GM13976 (cell line): ENCODE measurements at regions not wholly inside any gene's neighbourhood (a gene's known extent, or its start where the extent isn't known, plus 50 kb on each side); places are given as distances from the start of the nearest gene placed in this dataset.
A peak's percentile ranks its signal among the peaks of the same experiment; 100 is the strongest.

Source experiments
- DNase-seq: peaks from one replicate; pipeline ENCODE4 v3.0.0; 2012; ENCODE audit warnings: low spot score
- in situ Hi-C: fragments of 300-500 bp; cut with MboI; formaldehyde crosslinking; loops from one replicate; pipeline ENCODE4 v1.12.0; 2022; ENCODE audit warnings: low sequenced_read_pairs, mixed read lengths, inconsistent platforms; ENCODE audit not compliant: unreplicated experiment
- TF ChIP-seq, protein P1 (sequence below): IDR thresholded peaks from 2 replicates; pipeline ENCODE4 v1.5.1; 2012; ENCODE audit warnings: borderline replicate concordance, mild to moderate bottlenecking; ENCODE audit not compliant: insufficient read depth; ENCODE audit errors: extremely low read depth, missing control alignments, control extremely low read depth

DNA sequence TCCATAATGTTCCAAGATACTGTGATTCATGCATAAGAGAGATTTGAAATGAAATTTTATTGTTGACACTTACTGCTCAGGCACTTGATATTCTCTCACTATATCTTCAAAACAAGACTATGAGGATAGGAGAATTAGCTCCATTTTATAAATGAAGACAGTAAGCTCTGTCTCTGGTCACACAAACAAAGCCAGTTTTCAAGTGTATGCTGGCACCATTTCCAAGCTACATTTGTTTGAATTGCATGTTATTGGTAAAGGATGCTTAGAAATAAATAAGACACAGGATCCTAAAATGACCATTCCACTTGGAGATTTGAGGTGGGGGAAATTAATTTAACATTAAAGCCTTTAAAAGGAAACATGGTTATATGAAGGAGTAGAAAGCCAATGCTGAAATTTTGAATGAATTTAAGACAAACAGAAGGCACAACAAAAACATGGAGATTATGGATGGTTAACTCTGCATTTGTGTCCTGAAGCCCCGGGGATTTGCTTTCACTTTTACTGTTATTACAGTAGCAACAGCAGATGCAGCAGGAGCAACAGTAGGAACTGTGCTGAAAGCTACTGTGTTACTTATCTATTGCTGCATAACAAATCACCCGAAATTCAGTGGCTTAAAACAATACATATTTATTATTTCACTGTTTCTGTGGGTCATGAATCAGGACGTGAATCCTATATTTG, 79.7 kb upstream of the ASTN2 start:
- in situ Hi-C loops = no loop called here
- TF ChIP-seq, protein P1, sequence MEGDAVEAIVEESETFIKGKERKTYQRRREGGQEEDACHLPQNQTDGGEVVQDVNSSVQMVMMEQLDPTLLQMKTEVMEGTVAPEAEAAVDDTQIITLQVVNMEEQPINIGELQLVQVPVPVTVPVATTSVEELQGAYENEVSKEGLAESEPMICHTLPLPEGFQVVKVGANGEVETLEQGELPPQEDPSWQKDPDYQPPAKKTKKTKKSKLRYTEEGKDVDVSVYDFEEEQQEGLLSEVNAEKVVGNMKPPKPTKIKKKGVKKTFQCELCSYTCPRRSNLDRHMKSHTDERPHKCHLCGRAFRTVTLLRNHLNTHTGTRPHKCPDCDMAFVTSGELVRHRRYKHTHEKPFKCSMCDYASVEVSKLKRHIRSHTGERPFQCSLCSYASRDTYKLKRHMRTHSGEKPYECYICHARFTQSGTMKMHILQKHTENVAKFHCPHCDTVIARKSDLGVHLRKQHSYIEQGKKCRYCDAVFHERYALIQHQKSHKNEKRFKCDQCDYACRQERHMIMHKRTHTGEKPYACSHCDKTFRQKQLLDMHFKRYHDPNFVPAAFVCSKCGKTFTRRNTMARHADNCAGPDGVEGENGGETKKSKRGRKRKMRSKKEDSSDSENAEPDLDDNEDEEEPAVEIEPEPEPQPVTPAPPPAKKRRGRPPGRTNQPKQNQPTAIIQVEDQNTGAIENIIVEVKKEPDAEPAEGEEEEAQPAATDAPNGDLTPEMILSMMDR = no peak
- DNase-seq = no peak

DNA sequence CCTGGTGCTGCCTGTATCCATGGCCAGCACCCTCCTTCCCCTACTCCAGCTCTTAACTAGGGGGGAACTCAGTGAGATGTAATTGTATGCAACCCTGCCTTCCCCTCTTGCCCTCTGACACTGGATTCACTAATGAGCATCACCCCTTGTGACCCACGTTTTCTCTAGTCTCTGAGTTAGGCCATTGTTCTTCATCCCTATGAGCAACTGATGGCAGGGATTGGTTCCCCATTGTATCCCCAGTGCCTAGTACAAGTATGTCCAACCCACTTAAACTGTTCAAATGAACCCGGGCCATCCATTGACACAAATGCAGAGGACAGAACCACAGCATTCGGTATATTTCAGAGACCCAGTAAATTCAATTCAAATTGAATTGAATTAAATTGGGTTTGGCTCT, 77.6 kb upstream of the ASTN2 start:
- DNase-seq = no peak
- in situ Hi-C loops = no loop called here
- TF ChIP-seq, protein P1 = no peak

DNA sequence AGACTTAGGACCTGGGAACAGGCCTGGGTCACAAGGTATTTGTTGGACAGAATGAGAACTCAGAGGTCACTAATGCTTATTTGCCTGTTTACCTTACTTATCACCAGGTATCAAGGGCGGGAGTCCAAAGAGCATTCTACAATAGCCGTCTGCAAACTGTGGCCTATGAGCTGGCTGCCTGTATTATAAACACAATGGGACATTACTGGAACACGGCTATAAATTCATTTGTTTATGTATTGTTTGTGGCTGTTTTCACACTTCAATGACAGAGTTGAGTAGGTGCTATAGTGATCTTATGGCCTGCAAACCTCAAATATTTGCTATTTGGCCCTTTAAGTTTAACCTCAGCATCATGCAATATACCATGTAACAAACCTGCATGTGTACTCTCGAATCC, 76.6 kb upstream of the ASTN2 start:
- no peak for DNase-seq
- TF ChIP-seq, protein P1 = no peak
- in situ Hi-C loops = no loop called here

DNA sequence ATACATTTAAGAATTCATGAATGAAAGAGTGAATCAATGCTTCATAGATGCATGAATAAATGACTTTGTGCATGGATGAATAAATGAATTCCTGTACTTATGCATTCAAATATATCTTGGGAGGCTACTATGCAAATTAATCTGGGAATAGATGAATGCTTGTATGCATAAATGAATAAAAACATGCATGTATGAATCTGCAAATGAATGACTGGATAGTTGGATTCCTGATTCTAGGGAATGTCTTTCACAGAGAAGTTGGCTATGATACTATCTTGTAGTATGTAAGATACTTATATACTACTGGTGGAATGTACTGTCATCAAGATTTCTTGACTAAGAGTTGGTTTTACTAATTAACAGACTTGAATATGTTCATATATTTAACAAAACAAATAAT, 75.3 kb upstream of the ASTN2 start:
- in situ Hi-C loops = no loop called here
- no peak for DNase-seq
- TF ChIP-seq, protein P1 = no peak

DNA sequence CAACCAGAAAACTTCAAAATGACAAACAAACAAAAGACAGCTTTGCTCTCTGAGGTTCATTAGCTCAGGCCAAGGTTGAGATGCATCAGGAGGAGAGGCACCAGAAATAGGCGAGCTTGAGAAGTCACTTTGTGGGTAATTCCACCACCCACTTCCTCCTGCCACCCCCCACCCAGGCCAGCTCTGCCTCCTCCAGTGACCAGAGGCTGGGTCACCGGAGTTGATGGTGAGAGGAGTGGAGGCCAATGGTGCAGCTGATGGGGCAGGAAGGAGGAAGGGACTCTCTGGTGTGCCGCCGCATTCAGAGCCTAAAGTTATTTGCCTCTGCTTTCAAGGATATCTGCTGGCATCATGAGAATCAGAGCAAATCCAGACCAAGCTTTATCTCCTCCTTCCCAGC, 73.8 kb upstream of the ASTN2 start:
- TF ChIP-seq, protein P1 = no peak
- in situ Hi-C loops = no loop called here
- no peak for DNase-seq

DNA sequence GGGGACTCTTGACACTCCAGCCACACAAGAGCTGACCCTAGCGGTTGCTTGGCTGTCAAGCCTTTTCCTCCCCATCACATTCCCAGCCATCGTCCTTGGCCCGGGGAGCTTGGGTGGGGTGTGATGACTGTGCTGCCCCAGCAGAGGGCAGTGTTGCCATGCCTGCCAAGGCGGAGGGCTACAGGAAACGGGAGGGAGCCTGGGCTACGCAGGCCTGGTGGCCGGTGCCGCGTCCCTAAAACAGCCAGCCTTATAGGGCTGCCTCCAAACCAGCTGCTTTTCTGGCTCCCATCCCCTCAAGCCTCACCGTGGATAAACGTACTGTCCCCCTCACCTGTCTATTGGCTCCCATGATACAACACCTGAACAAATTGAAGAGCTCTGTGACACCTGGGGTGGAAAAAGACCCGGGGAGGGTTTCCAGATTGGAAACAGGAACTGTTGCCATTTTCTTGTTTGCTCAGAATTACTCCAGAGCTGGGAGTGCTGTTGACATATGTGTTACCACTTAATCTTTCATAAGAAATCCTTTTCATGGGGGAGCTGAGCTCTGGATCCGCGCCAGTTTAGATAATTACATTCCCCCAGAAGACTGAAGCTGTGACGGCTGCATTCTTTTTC, 72.8 kb upstream of the ASTN2 start:
- TF ChIP-seq, protein P1 = peak; percentile 96
- DNase-seq = peak; percentile 64
- in situ Hi-C loops = no loop called here
